ENCODE measurements at regions not wholly inside any gene's neighbourhood (a gene's known extent, or its start where the extent isn't known, plus 50 kb on each side); places are given as distances from the start of the nearest gene placed in this dataset.

DNA sequence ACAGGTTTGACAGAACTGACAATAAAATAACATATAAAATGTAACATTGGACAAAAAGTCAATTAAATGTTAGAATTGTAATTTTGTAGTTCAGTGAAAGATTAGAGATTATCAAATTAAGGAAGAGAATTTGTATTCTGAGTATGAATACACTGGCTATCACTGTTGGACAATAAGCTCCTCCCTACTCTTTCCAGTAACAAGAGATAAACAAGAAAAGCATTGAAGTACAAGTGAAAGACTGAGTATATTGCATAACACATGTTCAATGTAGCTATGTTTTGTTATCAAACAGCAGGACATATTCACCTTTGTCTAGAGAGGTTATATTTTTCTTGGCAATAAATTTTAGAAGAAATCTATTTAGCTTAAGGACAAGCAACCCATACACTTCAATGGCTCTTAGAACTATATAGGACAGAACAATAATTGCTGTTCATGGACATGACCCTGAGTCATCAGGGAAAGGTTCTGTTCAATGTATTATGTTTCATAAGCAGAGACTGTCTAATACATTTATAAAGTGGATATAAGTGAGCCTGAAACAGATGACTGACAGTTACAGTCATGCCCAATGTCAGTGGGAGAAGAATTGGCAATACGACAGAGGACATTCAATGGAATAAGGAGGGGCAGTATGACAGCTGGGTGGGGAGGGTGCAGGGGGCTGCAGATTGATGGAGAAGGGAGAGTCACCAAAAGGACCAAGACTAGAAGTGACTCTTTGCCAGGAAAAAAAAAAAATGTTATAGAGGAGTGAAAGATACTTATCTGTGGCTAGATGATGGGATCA lies 520.4 kb downstream of the FRK start:
- no peak overlapping the region for H3K9ac ChIP-seq
- H3K27me3 ChIP-seq (ENCODE audit: insufficient read depth): no peaks in the 10 kb centered on the region
- H3F3A ChIP-seq (replicated peaks; ENCODE audit: insufficient read depth): no peaks in the 10 kb centered on the region
- ChIA-PET CTCF (no interaction called here), POLR2A (no interaction called here)
- H3K4me2 ChIP-seq: no peak overlapping the region
- no peaks in the 10 kb centered on the region for H3K9me3 ChIP-seq
- no peaks in the 10 kb centered on the region for H3K79me2 ChIP-seq (ENCODE audit: insufficient read depth)
- no peak overlapping the region for H2AFZ ChIP-seq (ENCODE audit: low read depth)
- H3K4me1 ChIP-seq (ENCODE audit: control insufficient read depth in 1 of 2, insufficient read depth in 2 of 2, low read depth in 1 of 2, low read length in 1 of 2): peaks cover 0 to 11% of the 10 kb centered on the region in 2 experiments; a peak in 2 of 4 replicates
- H3K4me3 ChIP-seq (ENCODE audit: low read depth in 2 of 2, low read length in 1 of 2): no peak overlapping the region
- WGBS (ENCODE audit: low lambda C conversion rate): 62% methylated on average over 1 of the region's 1 CpG
- TF ChIP-seq, protein P1, sequence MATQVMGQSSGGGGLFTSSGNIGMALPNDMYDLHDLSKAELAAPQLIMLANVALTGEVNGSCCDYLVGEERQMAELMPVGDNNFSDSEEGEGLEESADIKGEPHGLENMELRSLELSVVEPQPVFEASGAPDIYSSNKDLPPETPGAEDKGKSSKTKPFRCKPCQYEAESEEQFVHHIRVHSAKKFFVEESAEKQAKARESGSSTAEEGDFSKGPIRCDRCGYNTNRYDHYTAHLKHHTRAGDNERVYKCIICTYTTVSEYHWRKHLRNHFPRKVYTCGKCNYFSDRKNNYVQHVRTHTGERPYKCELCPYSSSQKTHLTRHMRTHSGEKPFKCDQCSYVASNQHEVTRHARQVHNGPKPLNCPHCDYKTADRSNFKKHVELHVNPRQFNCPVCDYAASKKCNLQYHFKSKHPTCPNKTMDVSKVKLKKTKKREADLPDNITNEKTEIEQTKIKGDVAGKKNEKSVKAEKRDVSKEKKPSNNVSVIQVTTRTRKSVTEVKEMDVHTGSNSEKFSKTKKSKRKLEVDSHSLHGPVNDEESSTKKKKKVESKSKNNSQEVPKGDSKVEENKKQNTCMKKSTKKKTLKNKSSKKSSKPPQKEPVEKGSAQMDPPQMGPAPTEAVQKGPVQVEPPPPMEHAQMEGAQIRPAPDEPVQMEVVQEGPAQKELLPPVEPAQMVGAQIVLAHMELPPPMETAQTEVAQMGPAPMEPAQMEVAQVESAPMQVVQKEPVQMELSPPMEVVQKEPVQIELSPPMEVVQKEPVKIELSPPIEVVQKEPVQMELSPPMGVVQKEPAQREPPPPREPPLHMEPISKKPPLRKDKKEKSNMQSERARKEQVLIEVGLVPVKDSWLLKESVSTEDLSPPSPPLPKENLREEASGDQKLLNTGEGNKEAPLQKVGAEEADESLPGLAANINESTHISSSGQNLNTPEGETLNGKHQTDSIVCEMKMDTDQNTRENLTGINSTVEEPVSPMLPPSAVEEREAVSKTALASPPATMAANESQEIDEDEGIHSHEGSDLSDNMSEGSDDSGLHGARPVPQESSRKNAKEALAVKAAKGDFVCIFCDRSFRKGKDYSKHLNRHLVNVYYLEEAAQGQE (IDR thresholded peaks at IDR 0.05; ENCODE audit: low read depth, low read length): no peak
- no peak for TF ChIP-seq NRF1 (IDR thresholded peaks at IDR 0.05; ENCODE audit: low read depth, low read length)
- no peak for TF ChIP-seq RFX5 (IDR thresholded peaks at IDR 0.05; ENCODE audit: low read length)
- TF ChIP-seq, protein P2, sequence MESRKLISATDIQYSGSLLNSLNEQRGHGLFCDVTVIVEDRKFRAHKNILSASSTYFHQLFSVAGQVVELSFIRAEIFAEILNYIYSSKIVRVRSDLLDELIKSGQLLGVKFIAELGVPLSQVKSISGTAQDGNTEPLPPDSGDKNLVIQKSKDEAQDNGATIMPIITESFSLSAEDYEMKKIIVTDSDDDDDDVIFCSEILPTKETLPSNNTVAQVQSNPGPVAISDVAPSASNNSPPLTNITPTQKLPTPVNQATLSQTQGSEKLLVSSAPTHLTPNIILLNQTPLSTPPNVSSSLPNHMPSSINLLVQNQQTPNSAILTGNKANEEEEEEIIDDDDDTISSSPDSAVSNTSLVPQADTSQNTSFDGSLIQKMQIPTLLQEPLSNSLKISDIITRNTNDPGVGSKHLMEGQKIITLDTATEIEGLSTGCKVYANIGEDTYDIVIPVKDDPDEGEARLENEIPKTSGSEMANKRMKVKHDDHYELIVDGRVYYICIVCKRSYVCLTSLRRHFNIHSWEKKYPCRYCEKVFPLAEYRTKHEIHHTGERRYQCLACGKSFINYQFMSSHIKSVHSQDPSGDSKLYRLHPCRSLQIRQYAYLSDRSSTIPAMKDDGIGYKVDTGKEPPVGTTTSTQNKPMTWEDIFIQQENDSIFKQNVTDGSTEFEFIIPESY (IDR thresholded peaks at IDR 0.05; ENCODE audit: borderline replicate concordance, low read depth): no peak
- TF ChIP-seq RAD21 (IDR thresholded peaks at IDR 0.05; ENCODE audit: low read length): no peak
- TF ChIP-seq RCOR1 (IDR thresholded peaks at IDR 0.05; ENCODE audit: low read length): no peak
- H3K36me3 ChIP-seq (replicated peaks in 1 of 2; ENCODE audit: control insufficient read depth in 1 of 2, insufficient read depth in 2 of 2, low read length in 1 of 2): no peaks in the 10 kb centered on the region
- no peaks in the 10 kb centered on the region for H4K20me1 ChIP-seq (ENCODE audit: insufficient read depth)
- peak overlapping the region in 1 of 2 experiments; percentile 95; a peak in 3 of 4 replicates for H3K27ac ChIP-seq (ENCODE audit: low read depth in 2 of 2, low read length in 1 of 2)
- DNase-seq: no peak
- H3K9me2 ChIP-seq: no peaks in the 10 kb centered on the region

DNA sequence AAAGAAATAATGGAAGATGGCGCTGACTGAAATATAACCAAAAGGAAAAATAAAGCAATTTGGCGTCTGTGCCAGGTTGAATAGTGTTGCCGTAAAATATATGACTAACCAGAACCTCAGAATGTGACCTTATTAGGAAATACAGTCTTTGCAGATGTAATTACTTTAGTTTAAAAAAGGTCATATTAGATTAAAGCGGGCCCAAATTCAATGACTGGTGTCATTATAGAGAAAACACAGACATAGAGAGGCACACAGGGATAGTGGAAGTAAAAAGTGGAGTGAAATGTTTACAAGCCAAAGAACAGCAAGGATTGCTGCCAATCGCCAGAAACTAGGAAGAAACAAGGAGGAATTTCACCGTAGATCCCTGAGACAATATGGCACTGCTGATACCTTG lies 521.2 kb downstream of the FRK start:
- no peaks in the 10 kb centered on the region for H3K9me2 ChIP-seq
- peaks cover 0 to 11% of the 10 kb centered on the region in 2 experiments; a peak in 2 of 4 replicates for H3K4me1 ChIP-seq (ENCODE audit: control insufficient read depth in 1 of 2, insufficient read depth in 2 of 2, low read depth in 1 of 2, low read length in 1 of 2)
- H3K79me2 ChIP-seq (ENCODE audit: insufficient read depth): no peaks in the 10 kb centered on the region
- TF ChIP-seq, protein P3, sequence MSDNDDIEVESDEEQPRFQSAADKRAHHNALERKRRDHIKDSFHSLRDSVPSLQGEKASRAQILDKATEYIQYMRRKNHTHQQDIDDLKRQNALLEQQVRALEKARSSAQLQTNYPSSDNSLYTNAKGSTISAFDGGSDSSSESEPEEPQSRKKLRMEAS (IDR thresholded peaks at IDR 0.05; ENCODE audit: low read depth): no peak
- TF ChIP-seq TCF12 (IDR thresholded peaks at IDR 0.05) (peak; percentile 9; the same call in 1 of the 2 replicates), MXI1 (IDR thresholded peaks at IDR 0.05; ENCODE audit: low read depth, low read length) (peak; percentile 47; the same call in 1 of the 2 replicates), EP300 (IDR thresholded peaks at IDR 0.05; ENCODE audit: borderline replicate concordance in 1 of 2, low read depth in 1 of 2, low read length in 1 of 2) (peak in 1 of 2 experiments; percentile 96; a peak in 2 of 4 replicates), GATA2 (CRISPR knock-in tag; IDR thresholded peaks at IDR 0.05) (peak; percentile 65), FOXJ3 (CRISPR knock-in tag; IDR thresholded peaks at IDR 0.05) (peak; percentile 74), RCOR1 (IDR thresholded peaks at IDR 0.05; ENCODE audit: low read length) (peak; percentile 70; the same call in 1 of the 2 replicates), RFX5 (IDR thresholded peaks at IDR 0.05; ENCODE audit: low read length) (peak; percentile 37; the same call in 1 of the 2 replicates), JUND (IDR thresholded peaks at IDR 0.05) (no peak), RAD21 (IDR thresholded peaks at IDR 0.05; ENCODE audit: low read length) (peak; percentile 36), POLR2AphosphoS5 (IDR thresholded peaks at IDR 0.05; ENCODE audit: low read depth, low read length) (no peak)
- WGBS (ENCODE audit: low lambda C conversion rate): 8% methylated on average over 6 of the region's 6 CpGs
- H3K27me3 ChIP-seq (ENCODE audit: insufficient read depth): no peaks in the 10 kb centered on the region
- H3K4me2 ChIP-seq: no peak overlapping the region
- DNase-seq: peak; percentile 38
- no peaks in the 10 kb centered on the region for H4K20me1 ChIP-seq (ENCODE audit: insufficient read depth)
- no peaks in the 10 kb centered on the region for H3K9me3 ChIP-seq
- no peak overlapping the region for H2AFZ ChIP-seq (ENCODE audit: low read depth)
- no peak overlapping the region; a peak in 1 of 4 replicates for H3K4me3 ChIP-seq (ENCODE audit: low read depth in 2 of 2, low read length in 1 of 2)
- POLR2A ChIA-PET: no interaction called here
- CTCF ChIA-PET: no interaction called here
- peak overlapping the region in 1 of 2 experiments; percentile 95; a peak in 2 of 4 replicates for H3K27ac ChIP-seq (ENCODE audit: low read depth in 2 of 2, low read length in 1 of 2)
- H3F3A ChIP-seq (replicated peaks; ENCODE audit: insufficient read depth): no peaks in the 10 kb centered on the region
- no peak overlapping the region for H3K9ac ChIP-seq
- no peaks in the 10 kb centered on the region for H3K36me3 ChIP-seq (replicated peaks in 1 of 2; ENCODE audit: control insufficient read depth in 1 of 2, insufficient read depth in 2 of 2, low read length in 1 of 2)

Data from SK-N-SH (cell line).